ENCODE measurements at regions not wholly inside any gene's neighbourhood (a gene's known extent, or its start where the extent isn't known, plus 50 kb on each side); places are given as distances from the start of the nearest gene placed in this dataset.
"Not testable (repeated sequence)": the region's sequence is repeated elsewhere in the genome, so short reads cannot be mapped to it uniquely, and the experiment has no call there.

GRCh38 chr10:65618126-65618525 lies 1307.7 kb upstream of the LRRTM3 start:
- DNase-seq (ENCODE audit: low spot score), result no peak

DNA sequence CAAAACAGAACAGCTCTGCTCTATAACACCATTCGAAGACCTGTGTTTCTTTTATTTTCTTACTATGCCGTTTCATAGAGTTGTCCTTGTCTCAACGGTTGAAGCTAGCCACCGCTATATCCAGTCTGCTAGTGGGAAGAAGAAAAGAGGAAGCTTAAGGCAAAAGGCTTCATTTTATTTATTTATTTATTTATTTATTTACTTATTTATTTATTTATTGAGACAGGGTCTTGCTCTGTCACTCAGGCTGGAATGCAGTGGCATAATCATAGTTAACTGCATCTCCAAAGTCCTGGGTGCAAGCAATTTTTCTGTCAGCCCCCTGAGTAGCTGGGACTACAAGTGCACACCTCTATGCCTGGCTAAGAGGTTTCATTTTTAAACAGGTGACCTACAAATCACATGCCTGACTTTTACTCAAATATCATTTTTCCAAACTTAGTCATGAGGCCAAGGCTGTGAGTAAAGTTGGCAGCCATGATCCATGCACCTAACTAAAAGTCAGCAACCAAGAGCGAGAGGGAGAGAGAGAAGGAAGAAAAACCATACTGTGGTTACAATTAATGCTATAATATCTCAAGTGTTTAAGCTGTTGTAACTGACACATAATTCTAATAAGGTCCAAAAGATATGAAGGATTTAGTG lies 1305.3 kb upstream of the LRRTM3 start:
- DNase-seq (ENCODE audit: low spot score), result no peak

- no peak for DNase-seq (ENCODE audit: low spot score)
Observed at GRCh38 chr10:65622608-65623007, 1303.2 kb upstream of the LRRTM3 start.

DNA sequence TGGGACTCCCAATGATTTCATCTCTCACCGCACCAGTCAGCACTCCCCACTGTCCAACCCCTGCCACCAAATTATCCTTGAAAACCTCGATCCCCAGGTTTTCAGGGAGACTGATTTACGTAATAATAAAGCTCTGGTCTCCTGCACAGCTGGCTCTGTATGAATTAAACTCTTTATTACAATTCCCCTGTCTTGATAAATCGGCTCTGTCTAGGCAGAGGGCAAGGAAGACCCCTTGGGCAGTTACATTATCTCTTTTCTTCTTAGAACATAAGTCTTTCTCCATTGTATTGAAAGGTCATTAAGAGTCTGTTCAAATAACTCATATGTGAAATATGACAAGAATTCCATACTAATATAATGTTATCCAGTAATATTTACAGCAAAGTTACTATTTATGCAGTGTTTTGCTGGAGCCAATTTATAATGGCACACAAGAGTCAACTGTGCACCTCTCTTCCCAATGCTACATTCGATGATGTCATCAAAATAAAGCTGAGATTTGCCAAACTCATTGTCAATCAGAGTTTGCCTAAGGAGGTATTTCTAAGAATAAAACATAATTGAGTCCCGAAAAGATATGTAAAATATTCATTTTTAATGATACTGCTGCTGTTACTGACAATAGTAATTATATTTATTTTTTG lies 1297.2 kb upstream of the LRRTM3 start:
- no peak for DNase-seq (ENCODE audit: low spot score)

- no peak for DNase-seq (ENCODE audit: low spot score)
Observed at GRCh38 chr10:65660006-65660405, 1265.8 kb upstream of the LRRTM3 start.

- no peak for DNase-seq (ENCODE audit: low spot score)
Observed at GRCh38 chr10:65670087-65670486, 1255.7 kb upstream of the LRRTM3 start.

DNA sequence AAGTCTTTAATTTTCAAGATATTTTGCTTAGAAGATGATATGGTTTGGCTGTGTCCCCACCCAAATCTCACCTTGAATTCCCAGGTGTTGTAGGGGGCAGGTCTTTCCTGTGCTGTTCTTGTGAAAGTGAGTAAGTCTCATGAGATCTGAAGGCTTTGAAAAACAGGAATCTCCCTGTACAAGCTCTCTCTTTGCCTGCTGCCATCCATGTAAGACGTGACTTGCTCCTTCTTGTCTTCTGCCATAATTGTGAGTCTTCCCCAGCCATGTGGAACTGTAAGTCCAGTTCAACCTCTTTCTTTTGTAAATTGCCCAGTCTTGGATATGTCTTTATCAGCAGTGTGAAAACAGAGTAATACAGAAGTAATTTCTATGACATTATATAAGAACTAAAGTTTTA lies 1255.2 kb upstream of the LRRTM3 start:
- DNase-seq (ENCODE audit: low spot score), result not testable (repeated sequence)

GRCh38 chr10:65675236-65675635 lies 1250.6 kb upstream of the LRRTM3 start:
- DNase-seq (ENCODE audit: low spot score), result no peak

GRCh38 chr10:65684896-65685295 lies 1240.9 kb upstream of the LRRTM3 start:
- DNase-seq (ENCODE audit: low spot score), result no peak

DNA sequence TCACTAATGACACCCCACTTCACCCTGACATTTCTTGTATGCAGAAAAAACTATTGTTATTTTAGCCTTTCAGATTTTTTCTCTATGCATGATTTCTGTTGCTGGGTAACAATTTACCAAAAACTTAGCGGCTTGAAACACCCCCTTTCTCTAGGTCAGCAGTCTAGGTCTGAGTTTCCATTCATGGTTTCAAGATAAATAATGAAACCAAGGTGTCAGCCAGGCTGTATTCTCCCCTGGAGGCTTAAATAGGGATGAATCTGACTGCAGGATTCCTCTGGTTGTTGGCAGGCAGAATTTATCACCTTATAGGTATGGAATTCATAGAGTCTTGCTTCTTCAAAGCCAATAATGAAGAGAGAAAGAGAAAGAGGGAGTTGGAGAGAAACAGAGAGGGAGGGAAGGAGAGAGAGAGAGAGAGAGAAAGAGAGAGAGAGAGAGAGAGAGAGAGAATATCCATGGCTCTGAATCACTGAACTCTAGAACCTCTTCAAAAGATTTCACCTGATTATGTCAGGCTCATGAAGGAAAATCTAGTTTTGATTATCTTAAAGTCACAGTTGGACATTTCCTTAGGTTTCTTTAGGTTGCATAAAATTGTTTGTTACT lies 1224.6 kb upstream of the LRRTM3 start:
- DNase-seq (ENCODE audit: low spot score), result no peak

DNA sequence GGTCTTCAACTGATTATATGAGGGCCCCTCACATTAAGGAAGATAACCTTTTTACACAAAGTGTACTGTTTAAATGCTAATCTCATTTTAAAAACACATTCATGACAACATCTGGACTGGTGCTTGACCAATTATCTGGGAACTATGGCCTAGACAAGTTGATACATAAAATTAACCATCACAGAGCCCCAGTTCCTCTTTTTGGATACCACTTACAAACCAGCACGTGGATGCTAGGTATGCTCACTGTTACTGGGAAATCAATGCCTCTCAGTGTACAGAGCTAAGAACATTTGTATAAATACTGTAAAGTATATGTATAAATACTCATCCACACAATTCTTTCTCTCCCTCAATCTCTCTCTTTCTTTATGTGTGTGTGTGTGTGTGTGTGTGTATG lies 1217.8 kb upstream of the LRRTM3 start:
- DNase-seq (ENCODE audit: low spot score), result no peak

DNA sequence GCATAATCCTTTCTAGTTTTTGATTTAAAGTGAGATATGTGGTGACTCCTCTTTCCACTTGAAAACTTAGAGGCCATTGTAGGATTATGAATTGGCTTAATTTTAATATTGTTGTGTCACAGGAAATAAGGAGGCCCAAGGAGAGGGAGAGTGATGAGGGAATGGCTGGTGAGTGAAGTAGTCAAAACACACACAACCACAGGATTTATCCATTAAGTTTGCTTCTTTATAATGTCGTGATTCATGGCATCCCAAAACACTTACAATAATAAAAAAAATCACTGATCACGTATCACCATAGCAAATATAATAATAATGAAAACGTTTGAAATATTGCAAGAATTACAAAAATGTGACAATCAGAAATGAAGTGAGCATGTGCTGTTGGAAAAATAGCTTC lies 1215.5 kb upstream of the LRRTM3 start:
- no peak for DNase-seq (ENCODE audit: low spot score)

DNA sequence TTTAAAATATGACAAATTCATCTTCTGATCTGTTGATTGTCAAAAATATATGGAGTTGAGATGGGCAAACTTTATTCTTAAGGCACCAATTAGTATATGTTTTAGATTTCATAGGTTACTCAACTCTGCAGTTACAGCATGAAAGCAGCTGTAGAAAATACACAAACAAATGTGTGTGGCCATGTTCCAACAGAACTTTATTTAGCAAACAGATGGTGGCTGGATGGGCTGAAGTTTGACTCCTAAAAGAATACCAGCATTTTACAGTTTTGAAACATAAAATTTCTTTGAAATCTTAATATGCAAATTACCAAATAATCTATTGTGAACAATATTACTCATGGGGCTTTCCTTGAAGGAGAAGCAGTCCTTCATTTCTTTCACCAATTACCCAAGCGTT lies 1206.0 kb upstream of the LRRTM3 start:
- peak; percentile 6 for DNase-seq (ENCODE audit: low spot score)

DNA sequence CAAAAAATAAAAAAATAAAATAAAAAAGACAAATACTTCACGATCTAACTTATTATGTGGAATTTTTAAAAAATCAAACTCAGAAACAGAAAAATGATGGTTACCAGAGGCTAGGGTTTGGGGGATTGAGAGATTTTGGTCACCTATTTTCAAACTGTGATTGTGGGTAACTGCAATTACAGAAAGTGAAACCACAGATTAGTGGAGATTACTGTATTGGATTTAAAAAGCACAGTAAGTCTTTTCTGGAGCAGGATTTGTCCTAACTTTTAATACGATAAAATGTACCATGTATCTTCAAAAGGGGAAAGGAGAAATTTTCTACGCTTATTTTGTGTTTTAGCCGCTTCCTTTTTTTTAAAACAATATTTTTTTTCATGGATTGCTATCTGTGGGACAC lies 1204.9 kb upstream of the LRRTM3 start:
- DNase-seq (ENCODE audit: low spot score), result no peak

DNA sequence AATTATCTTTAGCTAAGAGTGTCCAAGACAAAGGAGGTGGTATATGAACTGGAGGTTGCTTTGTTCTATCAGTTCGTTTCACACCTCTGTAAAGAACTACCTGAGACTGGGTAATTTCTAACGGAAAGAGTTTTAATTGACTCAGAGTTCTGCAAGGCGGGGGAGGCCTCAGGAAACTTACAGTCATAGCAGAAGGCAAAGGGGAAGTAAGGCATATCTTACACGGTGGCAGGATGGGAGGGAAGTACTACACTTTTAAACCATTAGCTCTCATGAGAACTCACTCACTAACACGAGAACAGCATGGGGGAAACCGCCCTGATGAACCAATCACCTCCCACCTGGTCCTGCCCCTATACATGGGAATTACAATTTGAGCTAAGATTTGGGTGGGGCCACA lies 1202.3 kb upstream of the LRRTM3 start:
- DNase-seq (ENCODE audit: low spot score), result no peak

- DNase-seq (ENCODE audit: low spot score), result no peak
Observed at GRCh38 chr10:65735382-65735781, 1190.5 kb upstream of the LRRTM3 start.

DNA sequence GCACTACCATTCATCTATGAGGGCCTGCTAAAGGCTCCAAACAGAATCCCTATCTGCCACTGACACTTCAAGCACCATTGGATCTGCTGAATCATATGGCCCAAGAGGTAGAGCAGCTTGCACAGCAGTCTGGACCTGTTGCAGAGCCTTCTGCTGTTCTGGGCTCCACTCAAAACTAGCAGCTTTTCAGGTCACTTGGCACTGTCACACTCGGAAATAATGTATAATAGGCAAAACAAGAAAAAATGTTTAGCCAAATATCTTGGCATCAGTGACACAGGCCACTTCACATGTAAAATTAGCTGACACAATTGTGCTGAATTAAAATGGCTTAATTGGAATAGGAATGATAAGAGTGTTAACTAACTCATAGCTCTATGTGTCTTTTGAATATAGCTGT lies 1182.9 kb upstream of the LRRTM3 start:
- no peak for DNase-seq (ENCODE audit: low spot score)

- no peak for DNase-seq (ENCODE audit: low spot score)
Observed at GRCh38 chr10:65751218-65751617, 1174.6 kb upstream of the LRRTM3 start.

DNA sequence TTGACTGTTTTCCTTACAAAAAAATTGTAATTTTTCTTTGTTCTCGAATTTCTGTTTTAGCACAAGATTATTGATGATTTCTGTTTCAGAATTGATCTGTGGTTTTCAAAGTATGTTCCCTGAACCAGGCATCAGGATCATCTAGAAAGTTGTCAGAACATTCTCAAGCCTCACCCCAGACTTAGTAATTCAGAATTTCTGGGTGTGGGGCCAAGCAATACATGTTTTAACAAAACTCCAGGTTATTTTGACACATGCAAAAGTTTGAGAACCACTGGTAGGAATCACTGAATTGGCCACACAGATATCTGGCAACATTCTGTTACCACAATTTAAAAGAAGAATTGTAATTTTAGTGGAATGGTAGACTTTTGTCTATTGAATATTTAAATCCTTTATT lies 1173.9 kb upstream of the LRRTM3 start:
- DNase-seq (ENCODE audit: low spot score), result no peak

GRCh38 chr10:65753532-65753931 lies 1172.3 kb upstream of the LRRTM3 start:
- DNase-seq (ENCODE audit: low spot score), result no peak

GRCh38 chr10:65754112-65754511 lies 1171.7 kb upstream of the LRRTM3 start:
- DNase-seq (ENCODE audit: low spot score), result no peak

DNA sequence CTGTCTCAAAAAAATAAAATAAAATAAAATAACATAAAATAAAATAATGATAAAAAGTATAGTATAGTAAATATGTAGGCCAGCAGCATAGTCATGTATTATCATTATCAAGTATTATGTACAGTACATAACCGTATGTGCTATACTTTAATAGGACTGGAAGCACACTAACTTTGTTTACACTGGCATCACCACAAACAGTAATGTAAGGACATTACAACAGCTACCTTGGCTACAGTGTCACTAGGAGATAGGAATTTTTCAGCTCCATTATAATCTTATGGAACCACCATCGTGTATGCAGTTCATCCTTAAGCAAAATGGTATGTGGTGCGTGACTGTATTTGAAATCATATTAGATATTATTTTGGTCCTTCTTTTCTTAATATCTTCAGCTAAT lies 1163.5 kb upstream of the LRRTM3 start:
- DNase-seq (ENCODE audit: low spot score), result no peak

- no peak for DNase-seq (ENCODE audit: low spot score)
Observed at GRCh38 chr10:65765006-65765541, 1160.8 kb upstream of the LRRTM3 start.

All from H4 (cell line).